Gastrocnemius medialis (tissue), 4 donors: ENCODE measurements at regions not wholly inside any gene's neighbourhood (a gene's known extent, or its start where the extent isn't known, plus 50 kb on each side); places are given as distances from the start of the nearest gene placed in this dataset.

Experiments used
- CTCF ChIP-seq, 5 experiments: fragments of 450-650 bp in 3 of 5; fragments of 200-600 bp in 2 of 5; sonication (generic) in 2 of 5; IDR thresholded peaks in 4 of 5; conservative IDR thresholded peaks in 1 of 5; 1 replicate in 4 of 5; 2 replicates in 1 of 5; pipeline ENCODE4 v1.5.1; 2016 to 2019; ENCODE audit warnings: antibody characterized with exemption in 5 of 5, mild to moderate bottlenecking in 3 of 5, moderate library complexity in 3 of 5
- POLR2A ChIP-seq, 2 donors: fragments of 450-650 bp; IDR thresholded peaks; one replicate each; pipeline ENCODE4 v1.6.1; 2017; ENCODE audit warnings: antibody characterized with exemption in 2 of 2, mild to moderate bottlenecking in 2 of 2, moderate library complexity in 2 of 2

- no peak for TF ChIP-seq CTCF (IDR thresholded peaks at IDR 0.05 in 4 of 5, conservative IDR thresholded peaks at IDR 0.05 in 1 of 5)
- TF ChIP-seq POLR2A (IDR thresholded peaks at IDR 0.05): no peak
Observed at GRCh38 chr10:21269289-21269688, 256.2 kb downstream of the SKIDA1 start.
